ENCODE measurements at regions not wholly inside any gene's neighbourhood (a gene's known extent, or its start where the extent isn't known, plus 50 kb on each side); places are given as distances from the start of the nearest gene placed in this dataset.

- peaks cover 59% of the 10 kb centered on the region for H3K4me1 ChIP-seq (ENCODE audit: low read length)
- no peak overlapping the region for H3K27ac ChIP-seq (ENCODE audit: low read length)
- H3K4me3 ChIP-seq (ENCODE audit: low read length): no peak overlapping the region
- H2AFZ ChIP-seq (ENCODE audit: low read depth, low read length): no peak overlapping the region
- H3K9ac ChIP-seq (ENCODE audit: low read length): no peak overlapping the region
- H4K20me1 ChIP-seq (ENCODE audit: insufficient read depth, low read length): no peaks in the 10 kb centered on the region
- H3K27me3 ChIP-seq (ENCODE audit: low read depth, low read length): peaks cover 19% of the 10 kb centered on the region
- no peaks in the 10 kb centered on the region for H3K9me3 ChIP-seq (ENCODE audit: insufficient read depth, low read length)
- H3K79me2 ChIP-seq (ENCODE audit: low read length): no peaks in the 10 kb centered on the region
- H3K4me2 ChIP-seq (ENCODE audit: low read length): no peak overlapping the region
- TF ChIP-seq EZH2phosphoT487 (IDR thresholded peaks at IDR 0.05; ENCODE audit: low read depth) (no peak), CTCF (IDR thresholded peaks at IDR 0.05; ENCODE audit: low read depth, low read length) (no peak)
- H3K36me3 ChIP-seq (replicated peaks; ENCODE audit: low read depth, low read length): no peaks in the 10 kb centered on the region
These were observed 123.7 kb upstream of the CCL2 start for GRCh38 chr17:34131386-34131785.

DNA sequence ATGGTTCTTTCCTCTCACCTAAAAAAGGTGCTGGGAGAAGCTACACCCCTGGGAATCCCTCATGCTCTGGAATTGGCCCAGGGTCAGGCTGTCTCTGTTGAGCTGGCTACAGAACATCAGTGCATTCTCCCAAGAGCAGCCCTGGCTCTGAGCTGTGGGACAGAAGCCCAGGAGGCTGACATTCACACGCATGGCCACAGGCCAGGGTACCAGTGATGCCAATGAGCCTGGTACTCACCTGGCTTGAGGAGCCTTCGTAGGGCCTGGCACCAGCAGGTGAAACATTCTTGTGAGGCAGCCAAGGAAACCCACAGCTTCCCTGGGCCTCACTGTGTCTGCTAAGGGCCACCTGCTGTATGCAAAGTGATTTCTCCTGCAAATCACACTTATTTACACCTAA lies 121.7 kb upstream of the CCL2 start:
- Histone ChIP-seq H3K4me1 (ENCODE audit: low read length) (peaks cover 39% of the 10 kb centered on the region), H3K36me3 (replicated peaks; ENCODE audit: low read depth, low read length) (no peaks in the 10 kb centered on the region), H3K27ac (ENCODE audit: low read length) (no peak overlapping the region), H3K4me2 (ENCODE audit: low read length) (no peak overlapping the region), H4K20me1 (ENCODE audit: insufficient read depth, low read length) (no peaks in the 10 kb centered on the region), H2AFZ (ENCODE audit: low read depth, low read length) (no peak overlapping the region), H3K4me3 (ENCODE audit: low read length) (no peak overlapping the region), H3K27me3 (ENCODE audit: low read depth, low read length) (peaks cover 21% of the 10 kb centered on the region), H3K9ac (ENCODE audit: low read length) (no peak overlapping the region), H3K9me3 (ENCODE audit: insufficient read depth, low read length) (no peaks in the 10 kb centered on the region), H3K79me2 (ENCODE audit: low read length) (no peaks in the 10 kb centered on the region)
- TF ChIP-seq CTCF (IDR thresholded peaks at IDR 0.05; ENCODE audit: low read depth, low read length) (no peak), EZH2phosphoT487 (IDR thresholded peaks at IDR 0.05; ENCODE audit: low read depth) (no peak)

GRCh38 chr17:34135841-34136240 lies 119.2 kb upstream of the CCL2 start:
- no peaks in the 10 kb centered on the region for H4K20me1 ChIP-seq (ENCODE audit: insufficient read depth, low read length)
- TF ChIP-seq EZH2phosphoT487 (IDR thresholded peaks at IDR 0.05; ENCODE audit: low read depth) (no peak), CTCF (IDR thresholded peaks at IDR 0.05; ENCODE audit: low read depth, low read length) (no peak)
- no peak overlapping the region for H3K4me2 ChIP-seq (ENCODE audit: low read length)

GRCh38 chr17:34140006-34140405 lies 115.1 kb upstream of the CCL2 start:
- no peak overlapping the region for H3K4me3 ChIP-seq (ENCODE audit: low read length)
- H3K9ac ChIP-seq (ENCODE audit: low read length): no peak overlapping the region
- no peaks in the 10 kb centered on the region for H3K79me2 ChIP-seq (ENCODE audit: low read length)
- no peak overlapping the region for H3K27ac ChIP-seq (ENCODE audit: low read length)
- no peak overlapping the region for H3K4me2 ChIP-seq (ENCODE audit: low read length)
- peaks cover 9% of the 10 kb centered on the region; the same call in 1 of the 2 replicates for H3K27me3 ChIP-seq (ENCODE audit: low read depth, low read length)
- H3K36me3 ChIP-seq (replicated peaks; ENCODE audit: low read depth, low read length): no peaks in the 10 kb centered on the region
- no peak for TF ChIP-seq EZH2phosphoT487 (IDR thresholded peaks at IDR 0.05; ENCODE audit: low read depth)
- TF ChIP-seq CTCF (IDR thresholded peaks at IDR 0.05; ENCODE audit: low read depth, low read length): no peak
- H4K20me1 ChIP-seq (ENCODE audit: insufficient read depth, low read length): no peaks in the 10 kb centered on the region
- no peak overlapping the region for H2AFZ ChIP-seq (ENCODE audit: low read depth, low read length)
- no peaks in the 10 kb centered on the region for H3K9me3 ChIP-seq (ENCODE audit: insufficient read depth, low read length)
- peaks cover 14% of the 10 kb centered on the region for H3K4me1 ChIP-seq (ENCODE audit: low read length)

More at GRCh38 chr17:34135841-34136240, 119.2 kb upstream of the CCL2 start:
- H3K36me3 ChIP-seq (replicated peaks; ENCODE audit: low read depth, low read length): no peaks in the 10 kb centered on the region
- no peak overlapping the region for H3K9ac ChIP-seq (ENCODE audit: low read length)
- H3K27ac ChIP-seq (ENCODE audit: low read length): no peak overlapping the region
- H3K79me2 ChIP-seq (ENCODE audit: low read length): no peaks in the 10 kb centered on the region
- H2AFZ ChIP-seq (ENCODE audit: low read depth, low read length): no peak overlapping the region
- peaks cover 15% of the 10 kb centered on the region for H3K4me1 ChIP-seq (ENCODE audit: low read length)
- H3K27me3 ChIP-seq (ENCODE audit: low read depth, low read length): peaks cover 15% of the 10 kb centered on the region; the same call in 1 of the 2 replicates
- H3K9me3 ChIP-seq (ENCODE audit: insufficient read depth, low read length): no peaks in the 10 kb centered on the region
- H3K4me3 ChIP-seq (ENCODE audit: low read length): no peak overlapping the region

All from OCI-LY3 (cell line).